H9 (cell line): ENCODE measurements at regions not wholly inside any gene's neighbourhood (a gene's known extent, or its start where the extent isn't known, plus 50 kb on each side); places are given as distances from the start of the nearest gene placed in this dataset.

Experiments
- DNase-seq: peaks from one replicate; pipeline ENCODE4 v3.0.0-alpha.2; 2017
- H2AFZ ChIP-seq: one replicate; pipeline ENCODE4 v1.6.1; 2013; ENCODE audit warnings: mild to moderate bottlenecking, low read length, control low read depth, moderate library complexity
- H2AK5ac ChIP-seq: 2 replicates; pipeline ENCODE4 v1.6.1; 2013; ENCODE audit warnings: low read length, control low read depth, mixed read lengths; ENCODE audit not compliant: insufficient read length
- H2BK120ac ChIP-seq: one replicate; pipeline ENCODE4 v1.6.1; 2013; ENCODE audit warnings: low read depth, mild to moderate bottlenecking, low read length, control low read depth, inconsistent platforms; ENCODE audit not compliant: poor library complexity, severe bottlenecking
- H2BK12ac ChIP-seq: 2 replicates; pipeline ENCODE4 v1.6.1; 2013; ENCODE audit warnings: low read length, control low read depth, mixed read lengths, low read depth; ENCODE audit not compliant: insufficient read length
- H2BK15ac ChIP-seq: 2 replicates; pipeline ENCODE4 v1.6.1; 2013; ENCODE audit warnings: low read depth, low read length, control low read depth
- H2BK20ac ChIP-seq: one replicate; pipeline ENCODE4 v1.6.1; 2013; ENCODE audit warnings: low read depth, mild to moderate bottlenecking, low read length, control low read depth, inconsistent platforms; ENCODE audit not compliant: poor library complexity, severe bottlenecking
- H2BK5ac ChIP-seq: 2 replicates; pipeline ENCODE4 v1.6.1; 2013; ENCODE audit warnings: low read length, control low read depth, mixed read lengths; ENCODE audit not compliant: insufficient read length
- H3K14ac ChIP-seq: 2 replicates; pipeline ENCODE4 v1.6.1; 2013; ENCODE audit warnings: low read length, control low read depth; ENCODE audit not compliant: insufficient read depth
- H3K18ac ChIP-seq: 2 replicates; pipeline ENCODE4 v1.6.1; 2013; ENCODE audit warnings: low read depth, mild to moderate bottlenecking, mixed read lengths, low read length, control low read depth; ENCODE audit not compliant: insufficient read length
- H3K23ac ChIP-seq: 2 replicates; pipeline ENCODE4 v1.6.1; 2013; ENCODE audit warnings: low read length, control low read depth, mixed read lengths, low read depth; ENCODE audit not compliant: insufficient read length
- H3K23me2 ChIP-seq: 2 replicates; pipeline ENCODE4 v1.6.1; 2013; ENCODE audit warnings: low read depth, mild to moderate bottlenecking, mixed read lengths, low read length, control low read depth; ENCODE audit not compliant: insufficient read length, poor library complexity, severe bottlenecking
- H3K27ac ChIP-seq: 2 replicates; pipeline ENCODE4 v1.5.1; 2013; ENCODE audit warnings: low read length, control low read depth, mixed read lengths, low read depth; ENCODE audit not compliant: insufficient read length
- H3K27me3 ChIP-seq: 2 replicates; pipeline ENCODE4 v1.6.1; 2013; ENCODE audit warnings: low read length, control low read depth, inconsistent platforms; ENCODE audit not compliant: insufficient read depth
- H3K4ac ChIP-seq: 2 replicates; pipeline ENCODE4 v1.6.1; 2013; ENCODE audit warnings: low read depth, mild to moderate bottlenecking, control low read depth, inconsistent platforms, low read length, moderate library complexity
- H3K4me1 ChIP-seq: 2 replicates; pipeline ENCODE4 v1.6.1; 2013; ENCODE audit warnings: low read length, control low read depth, inconsistent platforms; ENCODE audit not compliant: insufficient read depth
- H3K4me2 ChIP-seq: 2 replicates; pipeline ENCODE4 v1.6.1; 2013; ENCODE audit warnings: low read length, control low read depth, mixed read lengths; ENCODE audit not compliant: insufficient read length, insufficient read depth
- H3K56ac ChIP-seq: 2 replicates; pipeline ENCODE4 v1.6.1; 2013; ENCODE audit warnings: low read depth, mild to moderate bottlenecking, mixed read lengths, low read length, control low read depth; ENCODE audit not compliant: insufficient read length
- H3K79me1 ChIP-seq: 2 replicates; pipeline ENCODE4 v1.6.1; 2013; ENCODE audit warnings: low read depth, mild to moderate bottlenecking, moderate library complexity, low read length, control low read depth, inconsistent platforms; ENCODE audit not compliant: insufficient read depth, poor library complexity, severe bottlenecking
- H3K79me2 ChIP-seq: 2 replicates; pipeline ENCODE4 v1.6.1; 2013; ENCODE audit warnings: low read length, control low read depth, inconsistent platforms; ENCODE audit not compliant: insufficient read depth
- H3K9ac ChIP-seq: 2 replicates; pipeline ENCODE4 v1.6.1; 2013; ENCODE audit warnings: low read length, control low read depth, mixed read lengths; ENCODE audit not compliant: insufficient read length; ENCODE audit errors: extremely low read depth
- H3K9me3 ChIP-seq: one replicate; pipeline ENCODE4 v1.6.1; 2013; ENCODE audit warnings: low read depth, low read length, inconsistent platforms; ENCODE audit not compliant: control insufficient read depth
- H3T11ph ChIP-seq: one replicate; pipeline ENCODE4 v1.6.1; 2013; ENCODE audit warnings: mild to moderate bottlenecking, low read length, control low read depth, inconsistent platforms
- H4K20me1 ChIP-seq: one replicate; pipeline ENCODE4 v1.6.1; 2013; ENCODE audit not compliant: control insufficient read depth, insufficient read length, insufficient read depth
- H4K5ac ChIP-seq: 2 replicates; pipeline ENCODE4 v1.6.1; 2013; ENCODE audit warnings: low read depth, mild to moderate bottlenecking, mixed read lengths, low read length, control low read depth; ENCODE audit not compliant: insufficient read length
- H4K8ac ChIP-seq: replicated peaks from 2 replicates; pipeline ENCODE4 v1.6.1; 2013; ENCODE audit warnings: low read length, control low read depth, mixed read lengths, low read depth; ENCODE audit not compliant: insufficient read length
- H4K91ac ChIP-seq: 2 replicates; pipeline ENCODE4 v1.6.1; 2013; ENCODE audit warnings: low read depth, mild to moderate bottlenecking, moderate library complexity, mixed read lengths, low read length, control low read depth; ENCODE audit not compliant: insufficient read length
- H3K27ac Mint-ChIP-seq, 3 experiments: 2 replicates in 2 of 3; 3 replicates in 1 of 3; pipeline ENCODE4 v1.8.0; 2020 to 2021; ENCODE audit warnings: mixed read lengths in 3 of 3, mild to moderate bottlenecking in 1 of 3, moderate library complexity in 1 of 3
- H3K27me3 Mint-ChIP-seq: 2 replicates; pipeline ENCODE4 v1.8.0; 2021; ENCODE audit warnings: low read depth, mild to moderate bottlenecking, moderate library complexity, mixed read lengths
- H3K36me3 Mint-ChIP-seq, 3 experiments: 2 replicates in 2 of 3; 3 replicates in 1 of 3; pipeline ENCODE4 v1.8.0; 2020 to 2021; ENCODE audit warnings: low read depth in 3 of 3, mixed read lengths in 3 of 3; ENCODE audit not compliant: insufficient read depth in 1 of 3
- H3K4me1 Mint-ChIP-seq, 2 experiments: 2 replicates each; pipeline ENCODE4 v1.8.0; 2020; ENCODE audit warnings: mixed read lengths in 2 of 2
- H3K4me3 Mint-ChIP-seq, 2 experiments: 2 replicates in 1 of 2; 3 replicates in 1 of 2; pipeline ENCODE4 v1.8.0; 2020 to 2021; ENCODE audit warnings: mild to moderate bottlenecking in 2 of 2, mixed read lengths in 2 of 2, moderate library complexity in 1 of 2
- H3K9me3 Mint-ChIP-seq, 2 experiments: 2 replicates in 1 of 2; 3 replicates in 1 of 2; pipeline ENCODE4 v1.8.0; 2020; ENCODE audit warnings: mild to moderate bottlenecking in 2 of 2, mixed read lengths in 2 of 2, moderate library complexity in 1 of 2
- WGBS: extraction: QIAGEN DNeasy Blood & Tissue Kit; methylation state at CpG from one replicate; pipeline ENCODE4 v1.1.7; 2013; ENCODE audit warnings: missing lambda C conversion rate, low lambda C conversion rate, mixed read lengths; ENCODE audit not compliant: insufficient read length; ENCODE audit errors: extremely low coverage; 5-methylcytosine and 5-hydroxymethylcytosine counted together
- TF ChIP-seq, protein P1 (sequence below): fragments of 200-600 bp; sonication (generic); conservative IDR thresholded peaks from 3 replicates; pipeline ENCODE4 v1.8.0; 2021; ENCODE audit warnings: antibody characterized with exemption, mild to moderate bottlenecking

DNA sequence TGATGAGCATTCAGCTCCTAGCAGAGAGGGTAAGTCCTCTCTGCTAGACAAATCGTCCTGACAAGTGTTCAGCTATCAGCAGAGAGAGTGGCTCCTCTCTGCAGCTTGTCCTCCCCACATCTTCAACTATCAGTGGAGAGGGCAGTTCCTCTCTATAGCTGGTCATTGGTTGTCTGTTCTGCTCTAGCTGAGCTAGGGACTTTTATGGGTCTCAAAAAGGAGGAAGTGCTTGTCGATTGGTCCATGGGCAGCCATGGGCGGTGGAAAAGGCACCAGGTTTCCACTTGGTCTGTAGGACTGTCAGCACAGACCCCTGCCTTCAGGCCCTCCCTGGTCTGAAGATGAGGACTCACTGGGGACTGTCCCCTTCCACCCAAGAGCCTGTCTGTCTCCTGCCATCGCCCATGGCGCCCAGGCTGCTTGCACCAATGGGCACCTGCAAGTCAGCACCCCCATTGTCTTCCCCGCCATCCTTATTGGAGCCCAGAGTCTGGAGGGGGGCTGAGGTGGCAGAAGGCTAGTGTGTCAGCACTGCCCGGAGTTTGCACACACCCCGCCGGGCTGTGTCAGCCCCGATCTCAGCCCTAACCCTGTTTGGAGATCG is 264.7 kb downstream of the ZBBX start:
- H3K27ac ChIP-seq: no peak overlapping the region
- no peak overlapping the region for H2BK20ac ChIP-seq
- no peak overlapping the region for H3K4ac ChIP-seq
- Mint-ChIP-seq H3K36me3 (no peaks in the 10 kb centered on the region; a peak in 1 of 7 replicates), H3K27me3 (no peaks in the 10 kb centered on the region), H3K9me3 (no peaks in the 10 kb centered on the region), H3K4me3 (no peak overlapping the region), H3K27ac (no peak overlapping the region; a peak in 1 of 7 replicates), H3K4me1 (peaks cover 0 to 3% of the 10 kb centered on the region in 2 experiments; a peak in 1 of 4 replicates)
- no peak overlapping the region for H4K8ac ChIP-seq
- no peak overlapping the region for H3T11ph ChIP-seq
- no peak overlapping the region for H2AFZ ChIP-seq
- no peak overlapping the region for H2BK12ac ChIP-seq
- no peak overlapping the region for H4K5ac ChIP-seq
- no peaks in the 10 kb centered on the region; the same call in 1 of the 2 replicates for H3K4me1 ChIP-seq
- H2BK5ac ChIP-seq: no peak overlapping the region
- TF ChIP-seq, protein P1, sequence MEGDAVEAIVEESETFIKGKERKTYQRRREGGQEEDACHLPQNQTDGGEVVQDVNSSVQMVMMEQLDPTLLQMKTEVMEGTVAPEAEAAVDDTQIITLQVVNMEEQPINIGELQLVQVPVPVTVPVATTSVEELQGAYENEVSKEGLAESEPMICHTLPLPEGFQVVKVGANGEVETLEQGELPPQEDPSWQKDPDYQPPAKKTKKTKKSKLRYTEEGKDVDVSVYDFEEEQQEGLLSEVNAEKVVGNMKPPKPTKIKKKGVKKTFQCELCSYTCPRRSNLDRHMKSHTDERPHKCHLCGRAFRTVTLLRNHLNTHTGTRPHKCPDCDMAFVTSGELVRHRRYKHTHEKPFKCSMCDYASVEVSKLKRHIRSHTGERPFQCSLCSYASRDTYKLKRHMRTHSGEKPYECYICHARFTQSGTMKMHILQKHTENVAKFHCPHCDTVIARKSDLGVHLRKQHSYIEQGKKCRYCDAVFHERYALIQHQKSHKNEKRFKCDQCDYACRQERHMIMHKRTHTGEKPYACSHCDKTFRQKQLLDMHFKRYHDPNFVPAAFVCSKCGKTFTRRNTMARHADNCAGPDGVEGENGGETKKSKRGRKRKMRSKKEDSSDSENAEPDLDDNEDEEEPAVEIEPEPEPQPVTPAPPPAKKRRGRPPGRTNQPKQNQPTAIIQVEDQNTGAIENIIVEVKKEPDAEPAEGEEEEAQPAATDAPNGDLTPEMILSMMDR: no peak
- no peaks in the 10 kb centered on the region for H3K9me3 ChIP-seq
- H3K79me2 ChIP-seq: no peaks in the 10 kb centered on the region
- H3K23me2 ChIP-seq: no peaks in the 10 kb centered on the region
- H3K4me2 ChIP-seq: no peak overlapping the region
- no peaks in the 10 kb centered on the region for H3K79me1 ChIP-seq
- no peak for DNase-seq
- no peak overlapping the region for H3K56ac ChIP-seq
- no peak overlapping the region for H3K14ac ChIP-seq
- no peaks in the 10 kb centered on the region for H4K20me1 ChIP-seq
- H3K9ac ChIP-seq: no peak overlapping the region
- H2AK5ac ChIP-seq: no peak overlapping the region
- H3K27me3 ChIP-seq: no peaks in the 10 kb centered on the region
- H2BK15ac ChIP-seq: no peak overlapping the region
- no peak overlapping the region for H3K23ac ChIP-seq
- no peak overlapping the region for H2BK120ac ChIP-seq
- no CpG with 5 or more reads among the region's 11 CpGs for WGBS
- H4K91ac ChIP-seq: no peak overlapping the region
- H3K18ac ChIP-seq: no peak overlapping the region
